ENCODE measurements at regions not wholly inside any gene's neighbourhood (a gene's known extent, or its start where the extent isn't known, plus 50 kb on each side); places are given as distances from the start of the nearest gene placed in this dataset.

DNA sequence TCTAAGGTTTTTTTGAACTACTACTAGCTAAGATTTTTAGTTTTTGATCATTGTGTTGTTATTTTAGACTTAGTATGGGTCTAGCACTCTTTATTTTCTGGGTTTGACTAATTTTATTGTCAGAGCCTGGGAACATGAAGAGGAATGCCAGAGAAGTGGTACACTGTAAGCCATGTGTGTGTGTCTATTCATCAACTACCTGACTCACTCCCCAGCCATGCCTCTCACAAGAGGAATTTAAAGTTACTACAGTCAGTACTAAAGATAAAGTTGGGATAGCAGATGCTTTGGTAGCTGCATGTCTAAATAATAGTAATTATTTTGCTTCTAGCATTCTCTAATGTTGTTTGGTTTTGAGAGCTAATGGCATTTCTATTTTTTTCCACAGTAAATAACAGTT lies 264.8 kb downstream of the CSNK1G3 start:
- TF ChIP-seq MAX (IDR thresholded peaks at IDR 0.05) (no peak), GABPA (IDR thresholded peaks at IDR 0.05 in 1 of 2, conservative IDR thresholded peaks at IDR 0.05 in 1 of 2) (no peak), FOXA1 (IDR thresholded peaks at IDR 0.05) (no peak), RXRA (IDR thresholded peaks at IDR 0.05) (no peak), NR2F2 (IDR thresholded peaks at IDR 0.05) (no peak), RAD21 (IDR thresholded peaks at IDR 0.05) (no peak), HNF4G (IDR thresholded peaks at IDR 0.05) (no peak), JUND (IDR thresholded peaks at IDR 0.05) (no peak), HNF4A (conservative IDR thresholded peaks at IDR 0.05) (no peak), EGR1 (IDR thresholded peaks at IDR 0.05; ENCODE audit: low read depth in 2 of 2) (no peak), TAF1 (conservative IDR thresholded peaks at IDR 0.05) (no peak), ZBTB33 (IDR thresholded peaks at IDR 0.05) (no peak), REST (IDR thresholded peaks at IDR 0.05) (no peak), FOXA2 (IDR thresholded peaks at IDR 0.05) (no peak), CTCF (IDR thresholded peaks at IDR 0.05; ENCODE audit: low read depth, low read length, missing input control) (no peak), YY1 (IDR thresholded peaks at IDR 0.05) (no peak), ATF3 (IDR thresholded peaks at IDR 0.05) (no peak), SP1 (IDR thresholded peaks at IDR 0.05) (no peak)
- Histone ChIP-seq H3K9ac (ENCODE audit: low read depth in 1 of 2, low read length in 2 of 2) (no peak overlapping the region), H3K36me3 (ENCODE audit: control insufficient read depth in 4 of 4, insufficient read depth in 3 of 4, low read depth in 1 of 4, low read length in 3 of 4) (no peaks in the 10 kb centered on the region), H3K27ac (ENCODE audit: low read depth in 1 of 2, low read length in 2 of 2) (no peak overlapping the region), H3K4me3 (ENCODE audit: low read depth in 1 of 3, low read length in 3 of 3) (no peak overlapping the region), H3K9me3 (ENCODE audit: control insufficient read depth in 4 of 4, low read length in 3 of 4) (peaks cover 0 to 2% (median 0%) of the 10 kb centered on the region in 4 donors), H3K27me3 (ENCODE audit: control insufficient read depth in 4 of 4, insufficient read depth in 4 of 4, low read length in 3 of 4) (no peaks in the 10 kb centered on the region), H3K4me1 (ENCODE audit: control insufficient read depth in 4 of 4, insufficient read depth in 4 of 4, low read length in 3 of 4) (no peaks in the 10 kb centered on the region)
- DNase-seq (ENCODE audit: low spot score), result no peak

DNA sequence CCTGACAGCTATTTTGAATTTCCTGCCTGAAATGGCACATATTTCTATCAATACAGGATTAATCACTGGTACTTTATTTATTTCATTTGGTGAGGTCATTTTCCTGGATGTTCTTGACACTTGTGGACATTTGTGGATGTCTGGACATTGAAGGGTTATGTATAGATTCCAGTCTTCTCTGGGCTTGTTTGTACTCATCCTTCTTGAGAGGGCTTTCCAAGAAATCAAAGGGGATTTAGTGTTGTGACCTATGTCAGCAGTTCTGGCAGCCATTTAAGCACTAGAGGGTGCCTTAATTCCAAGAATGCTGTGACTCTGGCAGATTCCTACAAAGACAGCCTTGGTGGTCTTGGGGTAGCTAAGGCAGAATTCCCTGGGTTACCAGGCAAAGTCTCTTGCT lies 259.7 kb downstream of the CSNK1G3 start:
- no peaks in the 10 kb centered on the region for H3K4me1 ChIP-seq (ENCODE audit: control insufficient read depth in 4 of 4, insufficient read depth in 4 of 4, low read length in 3 of 4)
- TF ChIP-seq TAF1 (conservative IDR thresholded peaks at IDR 0.05) (no peak), SP1 (IDR thresholded peaks at IDR 0.05) (no peak), FOXA1 (IDR thresholded peaks at IDR 0.05) (no peak), REST (IDR thresholded peaks at IDR 0.05) (no peak), HNF4A (conservative IDR thresholded peaks at IDR 0.05) (no peak), JUND (IDR thresholded peaks at IDR 0.05) (no peak), NR2F2 (IDR thresholded peaks at IDR 0.05) (no peak), CTCF (IDR thresholded peaks at IDR 0.05; ENCODE audit: low read depth, low read length, missing input control) (no peak), ATF3 (IDR thresholded peaks at IDR 0.05) (no peak), YY1 (IDR thresholded peaks at IDR 0.05) (no peak)

More for the DNA sequence above, 259.7 kb downstream of the CSNK1G3 start:
- Histone ChIP-seq H3K4me3 (ENCODE audit: low read depth in 1 of 3, low read length in 3 of 3) (no peak overlapping the region), H3K9me3 (ENCODE audit: control insufficient read depth in 4 of 4, low read length in 3 of 4) (peaks cover 0 to 4% (median 3%) of the 10 kb centered on the region in 4 donors), H3K27ac (ENCODE audit: low read depth in 1 of 2, low read length in 2 of 2) (no peak overlapping the region), H3K27me3 (ENCODE audit: control insufficient read depth in 4 of 4, insufficient read depth in 4 of 4, low read length in 3 of 4) (no peaks in the 10 kb centered on the region), H3K9ac (ENCODE audit: low read depth in 1 of 2, low read length in 2 of 2) (no peak overlapping the region), H3K36me3 (ENCODE audit: control insufficient read depth in 4 of 4, insufficient read depth in 3 of 4, low read depth in 1 of 4, low read length in 3 of 4) (no peaks in the 10 kb centered on the region)
- no peak for DNase-seq (ENCODE audit: low spot score)
